HL-60 (cell line): ENCODE measurements at regions not wholly inside any gene's neighbourhood (a gene's known extent, or its start where the extent isn't known, plus 50 kb on each side); places are given as distances from the start of the nearest gene placed in this dataset.

Experiments used
- DNase-seq, 2 experiments: peaks; one replicate each; pipeline ENCODE4 v3.0.0-alpha.2; 2010 to 2020; ENCODE audit warnings: low read depth in 1 of 2, low spot score in 1 of 2
- H3K27ac ChIP-seq: fragments of 250-450 bp; sonication (Bioruptor Pico); replicated peaks from 2 replicates; pipeline ENCODE4 v1.5.1; 2020; ENCODE audit warnings: mild to moderate bottlenecking, moderate library complexity
- H3K27me3 ChIP-seq: fragments of 250-450 bp; sonication (Bioruptor Pico); 2 replicates; pipeline ENCODE4 v1.5.1; 2021; ENCODE audit warnings: mild to moderate bottlenecking, moderate library complexity; ENCODE audit not compliant: insufficient read depth, poor library complexity, severe bottlenecking
- H3K4me3 ChIP-seq: replicated peaks from 2 replicates; pipeline ENCODE4 v1.5.1; 2011; ENCODE audit warnings: mild to moderate bottlenecking, control low read depth, low read length; ENCODE audit not compliant: insufficient read depth
- CTCF ChIP-seq: IDR thresholded peaks from one replicate; pipeline ENCODE4 v1.5.1; 2011; ENCODE audit warnings: low read length, control low read depth, inconsistent platforms; ENCODE audit not compliant: insufficient read depth
- GABPA ChIP-seq: IDR thresholded peaks from 2 replicates; pipeline ENCODE4 v1.6.1; 2012; ENCODE audit warnings: low read depth
- POLR2AphosphoS5 ChIP-seq: IDR thresholded peaks from 2 replicates; pipeline ENCODE4 v1.6.1; 2012; ENCODE audit warnings: low read depth
- REST ChIP-seq: IDR thresholded peaks from 2 replicates; pipeline ENCODE4 v1.6.1; 2012; ENCODE audit warnings: low read depth; ENCODE audit not compliant: insufficient replicate concordance
- SPI1 ChIP-seq: IDR thresholded peaks from 2 replicates; pipeline ENCODE4 v1.6.1; 2012; ENCODE audit warnings: low read depth, mild to moderate bottlenecking, borderline replicate concordance

GRCh38 chr7:42431873-42432272, 194.9 kb upstream of the GLI3 start:
- DNase-seq = no peak
- Histone ChIP-seq H3K27ac (no peak overlapping the region), H3K27me3 (no peaks in the 10 kb centered on the region), H3K4me3 (no peak overlapping the region)
- no peak for TF ChIP-seq CTCF
- TF ChIP-seq GABPA = no peak
- TF ChIP-seq REST = no peak

- no peak for DNase-seq
- TF ChIP-seq POLR2AphosphoS5 (no peak), SPI1 (no peak), CTCF (no peak), GABPA (no peak), REST (no peak)
- H3K27ac ChIP-seq = no peak overlapping the region
- no peak overlapping the region for H3K4me3 ChIP-seq
- H3K27me3 ChIP-seq = no peaks in the 10 kb centered on the region
Observed at GRCh38 chr7:42429339-42429738, 192.3 kb upstream of the GLI3 start.

- TF ChIP-seq SPI1 (no peak), GABPA (no peak), POLR2AphosphoS5 (no peak), REST (no peak), CTCF (no peak)
- Histone ChIP-seq H3K27ac (no peak overlapping the region), H3K27me3 (peaks cover 3% of the 10 kb centered on the region), H3K4me3 (no peak overlapping the region)
- no peak for DNase-seq
Observed at GRCh38 chr7:42426163-42426562, 189.2 kb upstream of the GLI3 start.
